ENCODE measurements at regions not wholly inside any gene's neighbourhood (a gene's known extent, or its start where the extent isn't known, plus 50 kb on each side); places are given as distances from the start of the nearest gene placed in this dataset.

- no peak for DNase-seq (ENCODE audit: low read depth)
- H3K4me3 ChIP-seq (replicated peaks; ENCODE audit: low read depth, low read length) = no peak overlapping the region
- TF ChIP-seq CTCF (IDR thresholded peaks at IDR 0.05; ENCODE audit: low read length, missing control alignments) = no peak
These were observed 166.5 kb downstream of the LSM5 start for GRCh38 chr7:32323712-32324111.

GRCh38 chr7:32319012-32319382 is 171.2 kb downstream of the LSM5 start:
- no peak for DNase-seq (ENCODE audit: low read depth)
- H3K4me3 ChIP-seq (replicated peaks; ENCODE audit: low read depth, low read length) = no peak overlapping the region
- no peak for TF ChIP-seq CTCF (IDR thresholded peaks at IDR 0.05; ENCODE audit: low read length, missing control alignments)

GRCh38 chr7:32318300-32319011 is 171.7 kb downstream of the LSM5 start:
- H3K4me3 ChIP-seq (replicated peaks; ENCODE audit: low read depth, low read length) = no peak overlapping the region
- no peak for TF ChIP-seq CTCF (IDR thresholded peaks at IDR 0.05; ENCODE audit: low read length, missing control alignments)
- no peak for DNase-seq (ENCODE audit: low read depth)

- no peak for TF ChIP-seq CTCF (IDR thresholded peaks at IDR 0.05; ENCODE audit: low read length, missing control alignments)
- no peak overlapping the region for H3K4me3 ChIP-seq (replicated peaks; ENCODE audit: low read depth, low read length)
- DNase-seq (ENCODE audit: low read depth) = no peak
These were observed 173.3 kb downstream of the LSM5 start for GRCh38 chr7:32316839-32317238.

GRCh38 chr7:32314761-32315160 is 175.4 kb downstream of the LSM5 start:
- TF ChIP-seq CTCF (IDR thresholded peaks at IDR 0.05; ENCODE audit: low read length, missing control alignments) = no peak
- no peak for DNase-seq (ENCODE audit: low read depth)
- H3K4me3 ChIP-seq (replicated peaks; ENCODE audit: low read depth, low read length) = no peak overlapping the region

- no peak for TF ChIP-seq CTCF (IDR thresholded peaks at IDR 0.05; ENCODE audit: low read length, missing control alignments)
- H3K4me3 ChIP-seq (replicated peaks; ENCODE audit: low read depth, low read length) = no peak overlapping the region
- no peak for DNase-seq (ENCODE audit: low read depth)
These were observed 188.8 kb downstream of the LSM5 start for GRCh38 chr7:32301427-32301826.

GRCh38 chr7:32299133-32299702 is 191.0 kb downstream of the LSM5 start:
- no peak for DNase-seq (ENCODE audit: low read depth)
- no peak for TF ChIP-seq CTCF (IDR thresholded peaks at IDR 0.05; ENCODE audit: low read length, missing control alignments)
- H3K4me3 ChIP-seq (replicated peaks; ENCODE audit: low read depth, low read length) = peak overlapping the region; percentile 37
